SK-N-SH treated with all-trans-retinoic acid at 6 μM for 48 hours (cell line): ENCODE measurements at regions not wholly inside any gene's neighbourhood (a gene's known extent, or its start where the extent isn't known, plus 50 kb on each side); places are given as distances from the start of the nearest gene placed in this dataset.
A peak's percentile ranks its signal among the peaks of the same experiment; 100 is the strongest.

Experiments
- ATAC-seq: fragments of 200-7000 bp; cut with Tn5 transposase; 3 replicates; pipeline ENCODE4 v1.9.1; 2020; ENCODE audit warnings: mild to moderate bottlenecking, moderate library complexity
- ARNTL ChIP-seq: fragments of 450-650 bp; formaldehyde crosslinking; IDR thresholded peaks from 2 replicates; pipeline ENCODE4 v1.5.0; 2020; ENCODE audit warnings: low read depth, mild to moderate bottlenecking, moderate library complexity, borderline replicate concordance
- BACH2 ChIP-seq: fragments of 250-450 bp; sonication (Bioruptor Pico); IDR thresholded peaks from 2 replicates; pipeline ENCODE4 v1.9.0; 2021; ENCODE audit warnings: mild to moderate bottlenecking, borderline replicate concordance
- CSDC2 ChIP-seq: fragments of 250-450 bp; sonication (Bioruptor Pico); IDR thresholded peaks from 2 replicates; pipeline ENCODE4 v1.5.0; 2020; ENCODE audit warnings: mild to moderate bottlenecking, moderate library complexity
- ESRRG ChIP-seq: fragments of 250-450 bp; sonication (Bioruptor Pico); IDR thresholded peaks from 2 replicates; pipeline ENCODE4 v1.6.1; 2021; ENCODE audit warnings: mild to moderate bottlenecking
- GLIS3 ChIP-seq: fragments of 250-450 bp; sonication (Bioruptor Pico); IDR thresholded peaks from 2 replicates; pipeline ENCODE4 v1.5.0; 2020; ENCODE audit warnings: mild to moderate bottlenecking, moderate library complexity
- ISL1 ChIP-seq: fragments of 250-450 bp; sonication (Bioruptor Pico); IDR thresholded peaks from 2 replicates; pipeline ENCODE4 v2.1.2; 2022; ENCODE audit warnings: mild to moderate bottlenecking, moderate library complexity
- OSR1 ChIP-seq: fragments of 250-450 bp; sonication (Bioruptor Pico); IDR thresholded peaks from 2 replicates; pipeline ENCODE4 v1.8.0; 2022; ENCODE audit warnings: moderate library complexity, mild to moderate bottlenecking, inconsistent platforms
- POU6F1 ChIP-seq: fragments of 250-450 bp; sonication (Bioruptor Pico); IDR thresholded peaks from 2 replicates; pipeline ENCODE4 v1.8.0; 2021; ENCODE audit warnings: low read depth, mild to moderate bottlenecking, moderate library complexity, borderline replicate concordance
- PPARA ChIP-seq: fragments of 250-450 bp; sonication (Bioruptor Pico); IDR thresholded peaks from 2 replicates; pipeline ENCODE4 v1.5.0; 2020; ENCODE audit warnings: mild to moderate bottlenecking, borderline replicate concordance
- RARB ChIP-seq: fragments of 250-450 bp; sonication (Bioruptor Pico); IDR thresholded peaks from 2 replicates; pipeline ENCODE4 v1.8.0; 2021; ENCODE audit warnings: mild to moderate bottlenecking, moderate library complexity
- TCF4 ChIP-seq: fragments of 250-450 bp; sonication (Bioruptor Pico); IDR thresholded peaks from 2 replicates; pipeline ENCODE4 v1.8.0; 2021; ENCODE audit warnings: mild to moderate bottlenecking, moderate library complexity, borderline replicate concordance
- TOX ChIP-seq: fragments of 250-450 bp; sonication (Bioruptor Pico); IDR thresholded peaks from 2 replicates; pipeline ENCODE4 v1.8.0; 2021; ENCODE audit warnings: mild to moderate bottlenecking, moderate library complexity, borderline replicate concordance
- ZFP3 ChIP-seq: fragments of 250-450 bp; sonication (Bioruptor Pico); IDR thresholded peaks from 2 replicates; pipeline ENCODE4 v1.5.0; 2020; ENCODE audit warnings: mild to moderate bottlenecking, moderate library complexity
- ZFP30 ChIP-seq: fragments of 450-650 bp; formaldehyde crosslinking; IDR thresholded peaks from 2 replicates; pipeline ENCODE4 v1.5.0; 2022; ENCODE audit warnings: mild to moderate bottlenecking, moderate library complexity
- ZNF70 ChIP-seq: fragments of 450-650 bp; formaldehyde crosslinking; IDR thresholded peaks from 2 replicates; pipeline ENCODE4 v1.5.0; 2020; ENCODE audit warnings: mild to moderate bottlenecking, moderate library complexity
- ZNF8 ChIP-seq: fragments of 450-650 bp; formaldehyde crosslinking; IDR thresholded peaks from 2 replicates; pipeline ENCODE4 v1.5.0; 2020; ENCODE audit warnings: mild to moderate bottlenecking, moderate library complexity
- TF ChIP-seq, protein P1 (sequence below): fragments of 250-450 bp; sonication (Bioruptor Pico); IDR thresholded peaks from 2 replicates; pipeline ENCODE4 v1.8.0; 2020; ENCODE audit warnings: mild to moderate bottlenecking, moderate library complexity, borderline replicate concordance
- TF ChIP-seq, protein P2 (sequence below): fragments of 250-450 bp; sonication (Bioruptor Pico); IDR thresholded peaks from 2 replicates; pipeline ENCODE4 v1.5.0; 2020; ENCODE audit warnings: mild to moderate bottlenecking, moderate library complexity
- TF ChIP-seq, protein P3 (sequence below): fragments of 250-450 bp; sonication (Bioruptor Pico); IDR thresholded peaks from 2 replicates; pipeline ENCODE4 v1.5.1; 2020; ENCODE audit warnings: low read depth, mild to moderate bottlenecking, moderate library complexity

- TF ChIP-seq, protein P1, sequence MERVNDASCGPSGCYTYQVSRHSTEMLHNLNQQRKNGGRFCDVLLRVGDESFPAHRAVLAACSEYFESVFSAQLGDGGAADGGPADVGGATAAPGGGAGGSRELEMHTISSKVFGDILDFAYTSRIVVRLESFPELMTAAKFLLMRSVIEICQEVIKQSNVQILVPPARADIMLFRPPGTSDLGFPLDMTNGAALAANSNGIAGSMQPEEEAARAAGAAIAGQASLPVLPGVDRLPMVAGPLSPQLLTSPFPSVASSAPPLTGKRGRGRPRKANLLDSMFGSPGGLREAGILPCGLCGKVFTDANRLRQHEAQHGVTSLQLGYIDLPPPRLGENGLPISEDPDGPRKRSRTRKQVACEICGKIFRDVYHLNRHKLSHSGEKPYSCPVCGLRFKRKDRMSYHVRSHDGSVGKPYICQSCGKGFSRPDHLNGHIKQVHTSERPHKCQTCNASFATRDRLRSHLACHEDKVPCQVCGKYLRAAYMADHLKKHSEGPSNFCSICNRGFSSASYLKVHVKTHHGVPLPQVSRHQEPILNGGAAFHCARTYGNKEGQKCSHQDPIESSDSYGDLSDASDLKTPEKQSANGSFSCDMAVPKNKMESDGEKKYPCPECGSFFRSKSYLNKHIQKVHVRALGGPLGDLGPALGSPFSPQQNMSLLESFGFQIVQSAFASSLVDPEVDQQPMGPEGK: no peak
- TF ChIP-seq TOX (CRISPR knock-in tag) (no peak), GLIS3 (CRISPR knock-in tag) (no peak)
- TF ChIP-seq, all 23 proteins: peak for 0
Measured at GRCh38 chr10:4068629-4069028, 283.6 kb upstream of the KLF6 start (continued).

DNA sequence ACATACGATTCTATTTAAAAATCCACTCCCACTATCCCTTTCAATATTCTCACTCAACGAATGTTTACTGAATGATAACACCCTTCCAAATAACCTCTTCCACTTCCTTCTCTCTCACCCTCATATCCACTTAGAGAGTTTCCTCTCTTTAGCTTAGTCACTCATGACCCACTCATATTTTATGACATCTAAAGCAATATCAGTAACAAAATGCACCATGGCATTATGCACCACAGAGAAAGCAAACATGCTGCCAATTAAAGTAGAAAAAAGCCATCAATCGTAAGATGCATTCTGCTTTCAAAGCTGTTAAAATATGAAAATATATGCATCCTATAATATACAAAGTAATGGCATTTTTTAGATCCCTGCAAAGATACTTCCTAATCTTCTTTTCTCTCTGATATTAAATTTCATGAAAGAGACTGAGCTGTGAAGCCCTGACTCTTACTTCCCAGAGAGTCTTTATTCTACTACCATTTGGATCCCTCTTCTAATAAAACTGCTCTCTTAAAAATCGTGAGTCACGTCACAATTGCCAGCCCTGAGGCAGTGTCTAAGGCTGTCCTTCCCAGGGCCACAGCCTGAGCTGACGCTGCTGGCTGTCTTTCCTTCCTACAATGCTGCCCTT, 283.0 kb upstream of the KLF6 start:
- ATAC-seq: peak; percentile 56
- TF ChIP-seq ESRRG (CRISPR knock-in tag) (no peak), PPARA (CRISPR knock-in tag) (no peak), CSDC2 (CRISPR knock-in tag) (no peak), OSR1 (CRISPR knock-in tag) (no peak), ZNF8 (no peak), ZNF70 (CRISPR knock-in tag) (no peak), POU6F1 (CRISPR knock-in tag) (no peak), BACH2 (CRISPR knock-in tag) (no peak), GLIS3 (CRISPR knock-in tag) (no peak)
- TF ChIP-seq, protein P2, sequence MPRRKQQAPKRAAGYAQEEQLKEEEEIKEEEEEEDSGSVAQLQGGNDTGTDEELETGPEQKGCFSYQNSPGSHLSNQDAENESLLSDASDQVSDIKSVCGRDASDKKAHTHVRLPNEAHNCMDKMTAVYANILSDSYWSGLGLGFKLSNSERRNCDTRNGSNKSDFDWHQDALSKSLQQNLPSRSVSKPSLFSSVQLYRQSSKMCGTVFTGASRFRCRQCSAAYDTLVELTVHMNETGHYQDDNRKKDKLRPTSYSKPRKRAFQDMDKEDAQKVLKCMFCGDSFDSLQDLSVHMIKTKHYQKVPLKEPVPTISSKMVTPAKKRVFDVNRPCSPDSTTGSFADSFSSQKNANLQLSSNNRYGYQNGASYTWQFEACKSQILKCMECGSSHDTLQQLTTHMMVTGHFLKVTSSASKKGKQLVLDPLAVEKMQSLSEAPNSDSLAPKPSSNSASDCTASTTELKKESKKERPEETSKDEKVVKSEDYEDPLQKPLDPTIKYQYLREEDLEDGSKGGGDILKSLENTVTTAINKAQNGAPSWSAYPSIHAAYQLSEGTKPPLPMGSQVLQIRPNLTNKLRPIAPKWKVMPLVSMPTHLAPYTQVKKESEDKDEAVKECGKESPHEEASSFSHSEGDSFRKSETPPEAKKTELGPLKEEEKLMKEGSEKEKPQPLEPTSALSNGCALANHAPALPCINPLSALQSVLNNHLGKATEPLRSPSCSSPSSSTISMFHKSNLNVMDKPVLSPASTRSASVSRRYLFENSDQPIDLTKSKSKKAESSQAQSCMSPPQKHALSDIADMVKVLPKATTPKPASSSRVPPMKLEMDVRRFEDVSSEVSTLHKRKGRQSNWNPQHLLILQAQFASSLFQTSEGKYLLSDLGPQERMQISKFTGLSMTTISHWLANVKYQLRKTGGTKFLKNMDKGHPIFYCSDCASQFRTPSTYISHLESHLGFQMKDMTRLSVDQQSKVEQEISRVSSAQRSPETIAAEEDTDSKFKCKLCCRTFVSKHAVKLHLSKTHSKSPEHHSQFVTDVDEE (CRISPR knock-in tag): no peak
- TF ChIP-seq, protein P3, sequence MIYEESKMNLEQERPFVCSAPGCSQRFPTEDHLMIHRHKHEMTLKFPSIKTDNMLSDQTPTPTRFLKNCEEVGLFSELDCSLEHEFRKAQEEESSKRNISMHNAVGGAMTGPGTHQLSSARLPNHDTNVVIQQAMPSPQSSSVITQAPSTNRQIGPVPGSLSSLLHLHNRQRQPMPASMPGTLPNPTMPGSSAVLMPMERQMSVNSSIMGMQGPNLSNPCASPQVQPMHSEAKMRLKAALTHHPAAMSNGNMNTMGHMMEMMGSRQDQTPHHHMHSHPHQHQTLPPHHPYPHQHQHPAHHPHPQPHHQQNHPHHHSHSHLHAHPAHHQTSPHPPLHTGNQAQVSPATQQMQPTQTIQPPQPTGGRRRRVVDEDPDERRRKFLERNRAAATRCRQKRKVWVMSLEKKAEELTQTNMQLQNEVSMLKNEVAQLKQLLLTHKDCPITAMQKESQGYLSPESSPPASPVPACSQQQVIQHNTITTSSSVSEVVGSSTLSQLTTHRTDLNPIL: no peak

- TF ChIP-seq ARNTL (CRISPR knock-in tag): no peak
- TF ChIP-seq TOX (CRISPR knock-in tag): no peak
- no peak for TF ChIP-seq ESRRG (CRISPR knock-in tag)
- TF ChIP-seq RARB: no peak
- TF ChIP-seq GLIS3 (CRISPR knock-in tag): no peak
- TF ChIP-seq ZFP30: no peak
- no peak for TF ChIP-seq TCF4 (CRISPR knock-in tag)
- peak; percentile 27 for ATAC-seq
Measured at GRCh38 chr10:4067531-4067930, 282.5 kb upstream of the KLF6 start.

GRCh38 chr10:4066581-4067390, 281.8 kb upstream of the KLF6 start:
- no peak for ATAC-seq
- TF ChIP-seq OSR1 (CRISPR knock-in tag) (no peak), RARB (no peak), ZNF70 (CRISPR knock-in tag) (no peak), ZNF8 (no peak), TOX (CRISPR knock-in tag) (no peak), CSDC2 (CRISPR knock-in tag) (no peak), POU6F1 (CRISPR knock-in tag) (no peak), ZFP3 (CRISPR knock-in tag) (no peak), ISL1 (no peak), BACH2 (CRISPR knock-in tag) (no peak)
- TF ChIP-seq, protein P1: no peak
- TF ChIP-seq, protein P2 (CRISPR knock-in tag): no peak
